ENCODE measurements at regions not wholly inside any gene's neighbourhood (a gene's known extent, or its start where the extent isn't known, plus 50 kb on each side); places are given as distances from the start of the nearest gene placed in this dataset.
"Not testable (repeated sequence)": the region's sequence is repeated elsewhere in the genome, so short reads cannot be mapped to it uniquely, and the experiment has no call there.

GRCh38 chr2:132273585-132273984 lies 111.8 kb upstream of the ANKRD30BL start:
- DNase-seq = not testable (repeated sequence)

GRCh38 chr2:132274000-132274399 lies 112.2 kb upstream of the ANKRD30BL start:
- DNase-seq = no peak

DNA sequence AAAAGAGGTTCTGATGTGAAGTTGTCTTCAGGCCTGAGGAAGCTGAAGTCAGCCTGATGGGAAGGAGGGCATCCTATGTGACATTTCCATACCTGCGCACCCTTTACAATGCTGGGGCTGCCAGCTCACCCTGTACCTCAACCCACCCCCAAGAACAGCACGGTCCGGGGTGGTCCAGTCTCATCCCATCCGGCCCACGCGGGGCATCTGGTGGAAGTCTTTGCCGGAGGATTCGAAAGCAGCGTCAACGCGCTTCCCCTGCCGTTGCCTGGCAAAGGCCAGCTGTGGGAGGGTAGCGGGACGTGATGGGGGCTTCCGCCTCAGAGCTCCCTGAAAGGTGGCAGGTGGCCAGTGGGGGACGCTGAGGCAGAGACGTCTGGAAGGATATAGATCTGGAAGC lies 113.6 kb upstream of the ANKRD30BL start:
- no peak for DNase-seq

DNA sequence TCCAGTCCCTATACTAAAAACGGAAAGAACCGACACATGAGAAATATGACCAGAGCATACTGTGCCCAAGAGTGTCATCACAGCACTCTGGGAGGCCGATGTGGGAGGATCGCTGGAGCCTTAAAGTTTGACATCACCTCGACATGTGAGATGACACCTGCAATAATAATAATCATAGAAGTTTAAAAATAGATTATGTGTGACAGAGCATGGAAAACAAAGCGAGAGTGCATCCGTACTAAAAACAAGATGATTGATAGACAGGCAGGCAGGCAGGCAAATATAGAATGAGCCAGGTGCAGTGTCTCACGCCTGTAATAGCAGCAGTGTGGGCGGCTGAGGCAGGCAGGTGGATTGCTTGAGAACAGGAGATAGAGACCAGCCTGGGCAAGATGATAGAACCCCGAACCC lies 114.8 kb upstream of the ANKRD30BL start:
- no peak for DNase-seq

- no peak for DNase-seq
Measured at GRCh38 chr2:132278267-132278666, 116.5 kb upstream of the ANKRD30BL start.

GRCh38 chr2:132279344-132279743 lies 117.6 kb upstream of the ANKRD30BL start:
- DNase-seq = no peak

DNA sequence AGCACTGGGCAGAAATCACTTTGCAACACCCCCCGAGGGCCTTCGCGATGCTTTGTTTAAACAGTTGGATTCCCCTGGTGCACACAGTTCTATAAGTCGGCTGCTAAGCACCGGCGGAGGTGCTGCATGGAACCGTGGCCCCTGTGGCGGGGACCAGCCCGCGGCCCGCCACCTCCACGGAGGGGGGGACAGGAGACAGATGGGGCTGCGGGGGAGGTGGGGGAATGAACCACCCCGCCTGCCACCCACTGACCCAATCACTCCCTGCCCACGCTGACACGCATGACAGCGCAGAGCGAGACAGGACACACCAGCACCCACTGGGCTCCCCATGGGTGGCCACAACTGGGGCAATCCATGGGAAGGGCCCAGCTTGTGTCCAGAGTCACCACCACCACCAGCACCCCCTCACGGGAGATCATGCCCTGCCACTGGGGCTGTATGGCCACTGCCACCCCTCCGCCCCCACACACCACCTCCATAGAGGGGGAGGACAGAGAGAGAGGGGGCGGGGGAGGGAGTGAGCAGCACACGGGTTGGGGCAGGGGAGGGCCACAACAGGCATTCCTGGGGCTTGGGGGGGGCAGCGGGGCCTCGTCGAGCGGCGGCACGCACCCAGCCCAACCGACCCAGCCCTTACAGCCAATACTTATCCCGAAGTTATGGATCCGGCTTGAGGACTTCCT lies 118.3 kb upstream of the ANKRD30BL start:
- DNase-seq = no peak

DNA sequence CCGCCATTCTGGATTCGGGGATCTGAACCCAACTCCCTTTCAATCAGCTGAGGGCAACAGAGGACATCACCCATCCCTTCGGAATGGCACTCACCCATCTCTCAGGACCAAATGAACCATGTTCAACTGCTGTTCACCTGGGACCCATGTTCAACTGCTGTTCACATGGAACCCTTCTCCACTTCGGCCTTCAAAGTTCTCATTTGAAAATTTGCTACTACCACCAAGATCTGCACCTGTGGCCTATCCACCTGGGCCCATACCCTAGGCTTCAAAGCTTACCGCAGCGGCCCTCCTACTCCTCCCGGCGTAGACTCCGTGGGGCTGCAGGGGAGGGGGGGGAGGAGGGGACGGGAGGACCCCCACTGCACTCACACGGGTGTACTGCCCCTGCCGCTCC lies 119.2 kb upstream of the ANKRD30BL start:
- DNase-seq = no peak

DNA sequence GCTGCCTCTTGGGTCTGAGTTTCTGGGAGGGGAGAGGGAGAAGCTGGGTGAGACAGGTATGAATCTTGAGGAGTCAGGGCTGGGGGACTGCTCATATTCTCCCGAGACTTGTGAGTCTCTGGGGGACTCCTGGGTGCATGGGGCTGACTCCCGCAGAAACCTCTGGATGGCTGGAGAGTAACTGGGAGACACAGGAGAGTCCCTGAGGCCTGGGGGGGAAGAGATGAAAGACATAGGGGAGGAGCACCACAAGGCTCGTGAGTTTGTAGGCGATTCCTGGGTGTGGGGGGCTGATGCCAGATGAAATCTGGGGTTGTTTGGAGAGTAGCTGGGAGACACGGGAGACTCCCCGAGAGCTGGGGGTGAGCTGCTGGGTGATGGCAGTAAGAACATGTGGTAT lies 120.4 kb upstream of the ANKRD30BL start:
- not testable (repeated sequence) for DNase-seq

DNA sequence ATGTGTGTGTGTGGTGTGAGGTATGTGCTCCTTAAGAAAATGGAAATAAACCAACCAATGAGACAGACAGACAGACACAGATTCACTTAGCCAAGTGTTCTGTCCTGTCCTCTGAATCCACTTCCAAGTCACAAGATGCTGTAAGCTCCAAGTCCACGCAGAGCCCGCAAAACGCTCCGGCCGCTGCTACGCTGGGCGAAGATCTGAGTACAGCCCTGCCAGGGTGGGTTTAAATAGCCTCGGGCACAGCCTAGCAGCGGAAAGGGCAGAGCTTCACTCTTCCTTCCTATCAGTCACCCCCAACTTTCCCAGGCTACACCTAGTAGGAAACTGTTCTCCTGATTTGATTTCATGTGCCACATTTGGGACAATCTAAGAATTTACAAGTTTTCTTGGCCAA lies 121.2 kb upstream of the ANKRD30BL start:
- DNase-seq = no peak

DNA sequence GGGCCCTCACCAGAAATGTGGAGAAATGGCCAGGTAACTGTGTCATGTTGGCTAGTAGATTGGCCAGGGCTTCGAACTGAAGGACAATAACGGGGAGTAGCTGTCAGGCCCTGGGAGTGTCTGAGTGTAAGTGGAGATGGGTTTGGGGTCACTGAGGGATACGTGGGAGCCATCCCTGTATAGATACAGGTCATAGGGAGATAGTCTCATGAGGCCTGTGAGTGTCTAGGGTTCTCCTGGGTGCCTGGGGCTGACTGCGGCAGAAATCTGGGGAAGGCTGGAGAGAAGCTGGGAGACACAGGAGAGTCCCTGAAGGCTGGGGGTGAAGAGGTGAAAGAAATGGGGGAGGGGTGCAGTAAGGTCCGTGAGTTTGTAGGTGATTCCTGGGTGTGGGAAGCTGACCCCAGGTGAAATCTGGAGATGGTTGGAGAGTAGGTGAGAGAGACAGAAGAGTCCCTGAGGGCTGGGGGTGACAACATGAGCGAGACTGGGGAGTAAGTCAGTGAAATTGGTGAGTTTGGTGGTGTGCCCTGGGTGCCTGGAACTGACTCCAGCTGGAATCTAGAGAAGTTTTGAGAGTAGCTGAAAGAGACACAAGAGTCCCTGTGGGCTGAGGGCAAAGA lies 124.6 kb upstream of the ANKRD30BL start:
- not testable (repeated sequence) for DNase-seq

DNA sequence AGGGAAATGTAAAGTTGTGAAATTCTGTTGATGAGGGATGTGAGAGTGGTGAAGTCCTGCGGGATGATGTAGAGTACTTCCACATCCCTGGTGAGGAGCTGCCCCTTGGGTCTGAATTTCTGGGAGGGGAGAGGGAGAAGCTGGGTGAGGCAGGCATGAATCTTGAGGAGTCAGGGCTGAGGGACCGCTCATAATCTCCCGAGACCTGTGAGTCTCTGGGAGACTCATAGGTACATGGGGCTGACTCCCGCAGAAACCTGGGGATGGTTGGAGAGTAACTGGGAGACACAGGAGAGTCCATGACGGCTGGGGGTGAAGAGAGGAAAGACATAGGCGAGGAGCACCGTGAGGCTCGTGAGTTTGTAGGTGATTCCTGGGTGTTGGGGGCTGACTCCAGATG lies 126.2 kb upstream of the ANKRD30BL start:
- DNase-seq = not testable (repeated sequence)

GRCh38 chr2:132289138-132289537 lies 127.4 kb upstream of the ANKRD30BL start:
- DNase-seq = not testable (repeated sequence)

GRCh38 chr2:132289812-132290211 lies 126.8 kb upstream of the GPR39 start:
- not testable (repeated sequence) for DNase-seq

- not testable (repeated sequence) for DNase-seq
Measured at GRCh38 chr2:132300592-132301378, 115.8 kb upstream of the GPR39 start.

- DNase-seq = not testable (repeated sequence)
Measured at GRCh38 chr2:132304661-132305380, 111.8 kb upstream of the GPR39 start.

GRCh38 chr2:132307613-132308198 lies 108.9 kb upstream of the GPR39 start:
- not testable (repeated sequence) for DNase-seq

GRCh38 chr2:132309203-132309602 lies 107.4 kb upstream of the GPR39 start:
- not testable (repeated sequence) for DNase-seq

DNA sequence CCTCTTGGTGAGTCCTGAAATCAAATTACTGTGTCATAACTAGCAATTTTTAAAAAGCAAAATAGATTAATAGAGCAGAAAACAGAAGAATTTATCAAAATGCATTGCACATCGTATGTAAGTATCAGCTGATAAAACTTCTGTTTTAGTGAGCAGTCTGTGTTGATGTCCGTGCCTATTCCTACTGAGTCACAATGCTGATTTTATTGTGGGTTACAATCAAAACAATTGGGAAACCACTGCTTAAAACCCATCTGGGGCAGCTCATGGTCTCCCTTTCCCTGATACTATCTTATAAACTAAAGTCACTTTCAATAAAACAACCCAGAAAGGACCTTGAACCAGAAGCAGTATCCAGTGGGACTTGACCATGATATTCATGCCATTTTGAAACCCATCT lies 101.1 kb upstream of the GPR39 start:
- not testable (repeated sequence) for DNase-seq

- DNase-seq = not testable (repeated sequence)
Measured at GRCh38 chr2:132317026-132317680, 99.5 kb upstream of the GPR39 start.

- not testable (repeated sequence) for DNase-seq
Measured at GRCh38 chr2:132318481-132318880, 98.1 kb upstream of the GPR39 start.

GRCh38 chr2:132324005-132324404 lies 92.6 kb upstream of the GPR39 start:
- not testable (repeated sequence) for DNase-seq

All from NCI-H345 (cell line).